ENCODE measurements at regions not wholly inside any gene's neighbourhood (a gene's known extent, or its start where the extent isn't known, plus 50 kb on each side); places are given as distances from the start of the nearest gene placed in this dataset.

GRCh38 chr3:88209356-88209755, 59.6 kb downstream of the C3orf38 start:
- no peak for DNase-seq (ENCODE audit: low spot score)

DNA sequence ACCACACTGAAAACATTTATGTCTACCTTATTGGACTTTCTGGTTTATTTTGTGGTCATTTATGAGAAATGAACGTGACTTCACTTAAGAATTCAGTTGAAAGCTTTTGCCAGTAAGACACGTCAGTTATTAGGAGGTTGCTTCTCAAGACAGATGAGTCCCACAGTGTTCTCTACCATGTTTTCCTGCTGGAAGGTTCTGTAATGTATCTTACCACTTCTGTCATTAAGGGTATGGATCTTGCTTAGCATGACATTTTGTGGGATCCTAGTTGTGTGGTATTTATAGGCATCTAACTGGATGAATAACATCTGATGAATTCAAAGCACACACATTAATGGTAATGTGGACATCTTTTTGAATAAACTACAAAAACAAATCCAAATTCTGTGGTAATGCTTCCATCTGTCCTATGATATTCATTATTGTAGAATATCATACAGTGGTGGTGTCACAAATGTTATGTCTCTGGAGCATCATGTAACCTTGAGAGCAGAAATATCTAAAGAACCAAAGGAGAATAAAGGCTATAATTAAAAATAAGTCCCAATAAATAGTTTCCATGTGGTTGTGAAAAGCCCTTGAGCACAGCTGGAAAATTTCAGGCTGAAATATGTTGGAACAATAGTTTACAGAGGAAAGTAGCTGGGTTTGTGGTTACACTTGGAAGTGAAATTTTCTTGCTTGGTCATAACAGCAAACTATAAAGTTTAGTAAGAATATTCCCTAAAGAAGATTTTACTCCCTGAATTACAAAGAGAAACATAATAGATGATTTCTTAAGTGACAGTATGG, 61.5 kb downstream of the C3orf38 start:
- no peak for DNase-seq (ENCODE audit: low spot score)

- DNase-seq (ENCODE audit: low spot score), result no peak
These were observed 69.5 kb downstream of the C3orf38 start for GRCh38 chr3:88219138-88219792.

DNA sequence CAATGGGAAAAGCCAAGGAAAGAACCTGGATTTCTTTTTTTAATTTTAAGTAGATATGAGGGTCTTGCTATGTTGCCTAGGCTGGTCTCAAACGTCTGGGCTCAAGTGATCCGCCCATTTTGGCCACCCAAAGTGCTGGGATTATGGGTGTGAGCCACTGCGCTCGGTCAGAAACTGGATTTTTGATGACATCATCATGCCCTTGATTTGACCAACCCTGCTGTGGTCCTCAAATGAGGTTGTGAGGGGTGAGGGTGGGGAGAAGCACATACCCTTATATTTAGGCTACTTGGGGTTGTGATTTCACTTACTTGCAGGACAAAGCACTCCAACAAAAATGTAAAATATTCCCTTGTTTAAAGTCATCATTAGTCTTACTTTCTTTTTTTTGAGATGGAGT, 70.4 kb downstream of the C3orf38 start:
- DNase-seq (ENCODE audit: low spot score), result no peak

DNA sequence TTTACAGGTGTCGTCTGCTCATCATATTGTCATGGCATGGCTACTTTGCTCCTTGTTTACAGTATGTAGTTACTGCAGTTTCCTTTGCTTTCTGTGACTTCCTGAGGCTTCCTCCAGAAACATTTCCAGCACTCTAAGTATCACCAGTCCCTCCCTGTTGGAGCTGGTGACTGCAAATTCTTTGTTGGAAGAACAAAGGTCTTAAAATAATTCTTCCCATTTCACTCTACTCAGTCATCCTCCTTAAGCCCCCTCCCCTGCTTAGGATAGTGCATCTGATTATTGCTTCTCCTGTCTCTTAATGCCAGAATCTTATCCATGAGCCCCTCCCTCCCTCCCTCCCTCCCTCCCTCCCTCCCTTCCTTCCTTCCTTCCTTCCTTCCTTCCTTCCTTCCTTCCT, 72.0 kb downstream of the C3orf38 start:
- DNase-seq (ENCODE audit: low spot score), result no peak

DNA sequence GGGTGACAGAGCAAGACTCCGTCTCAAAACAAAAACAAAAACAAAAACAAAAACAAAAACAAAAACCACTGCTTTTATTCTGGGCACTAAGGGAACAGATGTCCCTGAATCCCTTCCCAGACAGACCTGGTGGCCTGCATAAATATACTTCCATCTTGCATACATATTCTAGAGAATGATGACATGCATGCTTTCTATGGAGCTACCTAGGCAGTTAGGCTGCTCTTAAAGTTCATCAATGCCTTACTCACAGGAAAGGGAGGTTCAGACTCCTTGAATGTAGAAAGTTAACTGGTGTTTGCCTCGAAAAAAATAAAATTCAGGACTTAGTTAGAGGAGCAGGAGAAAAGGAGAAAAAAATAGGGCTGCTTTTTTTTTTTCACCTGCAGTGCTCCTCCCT, 72.6 kb downstream of the C3orf38 start:
- no peak for DNase-seq (ENCODE audit: low spot score)

GRCh38 chr3:88225326-88226008, 75.7 kb downstream of the C3orf38 start:
- no peak for DNase-seq (ENCODE audit: low spot score)

DNA sequence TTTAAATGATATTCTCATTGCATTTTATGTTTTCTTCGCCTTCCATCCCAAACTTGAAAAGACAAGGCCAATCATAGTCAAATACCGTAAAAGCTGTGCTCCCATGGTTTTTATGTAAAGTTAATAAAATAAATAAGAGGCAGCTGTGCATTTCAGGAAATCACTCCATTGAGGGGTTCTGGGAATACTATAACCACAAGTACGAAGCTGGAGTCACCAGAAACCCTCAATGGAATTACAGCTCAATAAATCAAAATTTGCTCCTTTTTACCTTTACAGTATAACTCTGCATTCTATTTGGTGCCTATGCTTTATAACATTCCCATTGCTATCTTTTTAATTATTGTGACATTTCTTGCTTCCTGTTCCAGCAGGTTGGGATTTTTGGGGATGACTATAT, 77.2 kb downstream of the C3orf38 start:
- DNase-seq (ENCODE audit: low spot score), result no peak

GRCh38 chr3:88230638-88231037, 80.9 kb downstream of the C3orf38 start:
- DNase-seq (ENCODE audit: low spot score), result no peak

GRCh38 chr3:88231207-88231606, 81.4 kb downstream of the C3orf38 start:
- no peak for DNase-seq (ENCODE audit: low spot score)

DNA sequence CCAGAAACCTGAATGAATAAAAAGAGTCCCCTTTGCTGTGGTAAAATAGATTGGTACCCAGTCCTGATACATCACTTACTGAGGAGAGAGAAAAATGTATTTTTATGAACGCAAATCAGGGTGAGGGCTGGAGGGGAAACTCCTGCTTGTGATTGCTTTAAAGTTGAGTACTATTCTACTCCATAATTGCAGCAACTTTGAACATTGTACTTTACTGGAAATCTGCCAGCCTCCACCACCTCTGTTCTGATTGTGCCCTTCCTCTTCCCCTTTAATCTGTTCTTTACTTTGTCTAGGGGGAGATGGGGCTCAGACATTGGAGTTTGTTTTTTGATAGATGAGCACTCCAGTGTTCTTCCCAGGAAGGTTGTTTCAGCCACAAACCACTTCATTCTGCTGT, 81.9 kb downstream of the C3orf38 start:
- no peak for DNase-seq (ENCODE audit: low spot score)

GRCh38 chr3:88235102-88235501, 85.3 kb downstream of the C3orf38 start:
- DNase-seq (ENCODE audit: low spot score), result no peak

DNA sequence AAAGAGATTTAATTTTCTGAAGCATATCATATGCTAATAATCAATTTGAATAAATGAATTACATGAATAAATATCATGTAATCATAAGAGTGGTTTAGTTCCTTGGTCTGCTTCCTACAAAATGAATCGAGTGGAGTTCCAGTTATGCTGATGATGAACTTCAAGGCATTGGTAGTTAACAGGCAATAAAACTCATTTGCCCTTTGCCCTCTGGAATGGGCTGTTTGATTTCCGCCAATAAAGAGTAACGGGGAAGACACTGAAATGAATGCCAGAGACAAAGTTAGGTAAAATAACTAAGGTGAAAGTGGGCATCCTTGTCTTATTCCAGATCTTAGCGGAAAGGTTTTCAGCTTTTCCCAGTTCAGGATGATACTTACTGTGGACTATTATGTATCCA, 90.1 kb downstream of the C3orf38 start:
- DNase-seq (ENCODE audit: low spot score), result no peak

GRCh38 chr3:88248658-88249057, 98.9 kb downstream of the C3orf38 start:
- no peak for DNase-seq (ENCODE audit: low spot score)

DNA sequence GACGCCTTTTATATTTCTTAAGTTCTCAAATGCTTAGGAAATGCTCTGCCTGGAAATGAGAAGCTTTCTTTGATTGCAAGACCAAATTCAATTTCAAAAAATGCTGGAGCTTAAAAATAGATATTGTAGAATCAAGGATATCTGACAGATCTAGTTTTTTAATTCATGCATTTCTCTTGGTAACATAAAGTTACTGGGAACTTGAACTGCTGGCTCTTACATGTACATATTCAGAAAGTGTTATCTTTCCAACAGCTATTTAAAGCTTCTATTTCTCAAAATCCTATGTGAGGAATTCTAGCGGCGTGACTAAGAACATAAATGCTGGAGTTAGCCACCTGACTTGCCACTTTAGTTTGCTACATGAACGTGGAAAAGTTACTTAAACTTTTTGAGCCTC, 109.3 kb downstream of the C3orf38 start:
- DNase-seq (ENCODE audit: low spot score), result no peak

DNA sequence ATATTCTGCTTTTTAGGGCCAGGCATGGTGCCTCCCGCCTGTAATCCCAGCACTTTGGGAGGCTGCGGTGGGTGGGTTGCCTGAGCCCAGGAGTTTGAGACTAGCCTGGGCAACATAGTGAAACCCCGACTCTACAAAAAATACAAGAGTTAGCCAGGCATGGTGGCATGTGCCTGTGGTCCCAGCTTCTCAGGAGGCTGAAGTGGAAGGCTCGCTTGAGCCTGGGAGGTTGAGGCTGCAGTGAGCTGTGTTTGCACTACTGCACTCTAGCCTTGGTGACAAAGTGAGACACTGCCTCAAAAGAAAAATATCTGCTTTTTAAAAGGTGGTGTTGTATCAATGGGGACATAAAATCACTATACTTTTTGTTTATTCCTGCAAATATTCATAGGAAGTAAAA, 112.8 kb downstream of the C3orf38 start:
- no peak for DNase-seq (ENCODE audit: low spot score)

DNA sequence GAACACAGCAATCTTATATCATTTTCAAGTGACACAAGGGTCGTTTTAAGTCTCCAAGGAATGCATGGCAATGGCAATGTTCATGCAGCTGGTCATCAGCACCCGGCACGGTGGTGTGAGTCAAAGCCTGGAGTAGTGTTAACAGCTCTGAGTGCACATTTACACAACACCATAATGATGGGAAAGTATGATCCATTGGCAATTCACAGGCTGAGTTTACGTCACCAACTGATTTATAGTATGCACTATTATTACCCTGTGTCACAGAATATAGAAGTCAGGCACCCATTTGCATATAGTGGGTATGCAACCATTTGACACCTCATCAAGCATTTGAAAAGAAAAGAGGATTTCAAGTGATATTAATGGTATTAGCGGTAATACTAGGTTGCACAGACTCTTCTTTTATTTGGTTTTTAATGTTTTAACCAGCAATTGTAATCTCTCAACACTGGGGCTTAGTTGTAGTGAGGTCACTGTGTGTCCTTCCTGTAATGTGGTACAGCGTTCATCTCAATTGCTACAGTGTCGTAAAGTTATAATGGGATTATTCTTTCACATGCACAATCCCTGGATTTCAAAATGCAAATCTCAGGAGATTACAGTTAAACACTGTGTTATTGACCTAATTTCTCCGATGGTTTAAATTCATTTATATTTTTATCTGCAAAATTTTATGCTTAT, 113.8 kb downstream of the C3orf38 start:
- no peak for DNase-seq (ENCODE audit: low spot score)

DNA sequence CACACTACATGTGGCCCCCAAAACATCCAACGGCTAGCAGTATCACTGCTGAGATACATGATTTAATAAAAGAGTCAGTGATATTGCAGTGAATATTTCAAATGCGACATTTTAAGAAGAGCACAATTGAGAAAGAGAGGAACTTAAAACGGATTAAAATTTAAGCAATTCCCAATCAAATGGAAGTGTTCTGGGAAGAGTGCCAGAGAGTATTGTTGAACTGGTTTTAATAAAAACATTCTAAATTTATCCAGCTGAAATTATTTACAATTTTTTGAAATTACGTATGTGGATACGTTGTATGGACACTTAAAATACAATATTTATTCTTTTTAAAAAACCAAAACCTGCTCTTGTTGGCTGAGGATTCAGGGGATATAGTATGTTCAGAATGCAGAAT, 117.7 kb downstream of the C3orf38 start:
- no peak for DNase-seq (ENCODE audit: low spot score)

GRCh38 chr3:88267847-88268246, 118.1 kb downstream of the C3orf38 start:
- DNase-seq (ENCODE audit: low spot score), result no peak

GRCh38 chr3:88280326-88280725, 130.6 kb downstream of the C3orf38 start:
- no peak for DNase-seq (ENCODE audit: low spot score)

DNA sequence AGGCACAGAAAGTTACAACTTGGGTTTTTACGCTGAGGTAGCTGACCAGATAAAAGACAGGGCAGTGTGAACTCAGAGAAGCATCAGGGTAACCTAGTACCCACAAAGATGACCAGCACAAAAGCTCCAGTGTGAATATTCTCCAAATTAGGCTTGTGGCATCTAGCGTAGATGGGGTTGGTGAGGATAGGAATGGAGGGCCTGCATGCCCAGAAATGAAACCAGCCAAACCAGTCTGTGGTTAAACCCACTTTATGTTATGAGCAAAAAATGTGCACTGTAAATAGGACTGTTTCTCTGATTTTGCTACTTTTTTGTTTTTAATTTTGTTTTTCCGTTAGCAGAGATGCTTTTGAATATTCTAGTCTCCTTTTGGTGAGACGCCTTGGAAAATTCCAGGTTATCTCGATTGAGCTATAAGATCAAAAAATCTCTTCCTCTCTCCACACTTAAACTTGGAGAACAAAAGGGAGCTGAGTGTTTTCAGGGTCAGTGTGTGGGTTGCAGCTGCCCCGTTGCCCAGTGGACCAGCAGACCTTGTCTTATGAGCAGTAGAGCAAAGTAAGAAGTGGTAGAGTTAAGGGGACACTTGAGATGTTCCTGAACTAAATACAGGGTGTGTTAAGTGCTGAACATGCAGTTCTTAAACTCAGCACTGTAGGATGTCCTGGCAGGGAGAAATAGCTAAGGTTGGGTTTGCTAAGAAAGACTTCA, 132.9 kb downstream of the C3orf38 start:
- DNase-seq (ENCODE audit: low spot score), result no peak

DNA sequence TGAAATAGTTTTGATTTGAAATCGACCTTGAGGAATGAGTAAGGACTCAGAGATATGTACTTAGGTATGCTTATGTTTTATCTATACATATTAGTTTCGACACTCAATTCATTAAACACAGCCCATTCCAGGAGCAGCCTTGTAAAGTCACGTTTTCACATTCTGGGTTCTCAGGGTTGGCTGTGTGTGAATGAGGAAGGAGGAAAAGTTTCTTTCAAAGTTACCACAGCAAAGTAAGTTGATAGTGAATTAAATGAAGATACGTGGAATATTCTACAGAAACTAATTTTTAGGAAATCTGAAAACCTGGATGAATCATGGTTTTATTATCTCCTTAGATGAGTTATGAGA, 133.5 kb downstream of the C3orf38 start:
- DNase-seq (ENCODE audit: low spot score), result no peak

All from CD4-positive, alpha-beta T cell treated with Interleukin-6 at 100 ng/mL for 8 hours (primary cell).